ENCODE measurements at regions not wholly inside any gene's neighbourhood (a gene's known extent, or its start where the extent isn't known, plus 50 kb on each side); places are given as distances from the start of the nearest gene placed in this dataset.

DNA sequence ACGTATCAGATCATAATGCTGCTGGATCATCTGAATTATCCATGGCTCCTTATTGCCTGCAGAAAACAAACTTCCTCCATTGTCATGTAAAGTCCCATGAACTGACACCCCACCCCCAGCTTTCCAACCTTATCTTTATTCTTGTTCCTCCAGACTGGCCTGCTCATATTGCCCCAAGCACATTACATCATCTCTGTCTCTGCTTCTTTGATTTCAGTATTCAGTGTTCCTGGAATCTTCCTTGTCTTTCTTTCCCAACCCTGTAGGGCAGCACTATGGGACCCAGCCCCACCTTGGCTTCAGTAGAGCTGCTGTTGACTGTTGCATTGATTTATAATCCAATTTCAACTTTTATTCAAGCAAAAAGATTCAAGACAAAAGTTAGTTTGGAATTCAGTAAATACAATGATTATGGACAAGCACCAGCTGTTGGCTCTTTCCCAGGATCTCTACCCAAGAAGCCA is 187.5 kb upstream of the ECI2 start:
- TF ChIP-seq, protein P1, sequence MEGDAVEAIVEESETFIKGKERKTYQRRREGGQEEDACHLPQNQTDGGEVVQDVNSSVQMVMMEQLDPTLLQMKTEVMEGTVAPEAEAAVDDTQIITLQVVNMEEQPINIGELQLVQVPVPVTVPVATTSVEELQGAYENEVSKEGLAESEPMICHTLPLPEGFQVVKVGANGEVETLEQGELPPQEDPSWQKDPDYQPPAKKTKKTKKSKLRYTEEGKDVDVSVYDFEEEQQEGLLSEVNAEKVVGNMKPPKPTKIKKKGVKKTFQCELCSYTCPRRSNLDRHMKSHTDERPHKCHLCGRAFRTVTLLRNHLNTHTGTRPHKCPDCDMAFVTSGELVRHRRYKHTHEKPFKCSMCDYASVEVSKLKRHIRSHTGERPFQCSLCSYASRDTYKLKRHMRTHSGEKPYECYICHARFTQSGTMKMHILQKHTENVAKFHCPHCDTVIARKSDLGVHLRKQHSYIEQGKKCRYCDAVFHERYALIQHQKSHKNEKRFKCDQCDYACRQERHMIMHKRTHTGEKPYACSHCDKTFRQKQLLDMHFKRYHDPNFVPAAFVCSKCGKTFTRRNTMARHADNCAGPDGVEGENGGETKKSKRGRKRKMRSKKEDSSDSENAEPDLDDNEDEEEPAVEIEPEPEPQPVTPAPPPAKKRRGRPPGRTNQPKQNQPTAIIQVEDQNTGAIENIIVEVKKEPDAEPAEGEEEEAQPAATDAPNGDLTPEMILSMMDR (IDR thresholded peaks at IDR 0.05): no peak
- TF ChIP-seq POLR2AphosphoS5 (IDR thresholded peaks at IDR 0.05): no peak
- TF ChIP-seq EP300 (IDR thresholded peaks at IDR 0.05): no peak
- no peak for TF ChIP-seq POLR2A (IDR thresholded peaks at IDR 0.05)
